ENCODE measurements at regions not wholly inside any gene's neighbourhood (a gene's known extent, or its start where the extent isn't known, plus 50 kb on each side); places are given as distances from the start of the nearest gene placed in this dataset.

GRCh38 chr5:29485333-29485732 lies 1708.2 kb upstream of the CDH6 start:
- H3K27me3 ChIP-seq (ENCODE audit: insufficient read depth, low read length, poor library complexity), result no peaks in the 10 kb centered on the region
- no peak overlapping the region for H3K4me2 ChIP-seq (ENCODE audit: insufficient read depth, low read length)
- no peak overlapping the region for H3K4me3 ChIP-seq (ENCODE audit: low read depth in 1 of 2, low read length in 2 of 2)
- H3K4me1 ChIP-seq (ENCODE audit: insufficient read depth, low read length), result no peaks in the 10 kb centered on the region
- H2AFZ ChIP-seq (ENCODE audit: low read depth, low read length), result no peak overlapping the region
- H3K9me3 ChIP-seq (ENCODE audit: insufficient read depth, low read length, severe bottlenecking), result no peaks in the 10 kb centered on the region
- H3K27ac ChIP-seq (ENCODE audit: low read length), result no peak overlapping the region
- ATAC-seq (ENCODE audit: insufficient read depth, low read depth), result no peak
- TF ChIP-seq, protein P1, sequence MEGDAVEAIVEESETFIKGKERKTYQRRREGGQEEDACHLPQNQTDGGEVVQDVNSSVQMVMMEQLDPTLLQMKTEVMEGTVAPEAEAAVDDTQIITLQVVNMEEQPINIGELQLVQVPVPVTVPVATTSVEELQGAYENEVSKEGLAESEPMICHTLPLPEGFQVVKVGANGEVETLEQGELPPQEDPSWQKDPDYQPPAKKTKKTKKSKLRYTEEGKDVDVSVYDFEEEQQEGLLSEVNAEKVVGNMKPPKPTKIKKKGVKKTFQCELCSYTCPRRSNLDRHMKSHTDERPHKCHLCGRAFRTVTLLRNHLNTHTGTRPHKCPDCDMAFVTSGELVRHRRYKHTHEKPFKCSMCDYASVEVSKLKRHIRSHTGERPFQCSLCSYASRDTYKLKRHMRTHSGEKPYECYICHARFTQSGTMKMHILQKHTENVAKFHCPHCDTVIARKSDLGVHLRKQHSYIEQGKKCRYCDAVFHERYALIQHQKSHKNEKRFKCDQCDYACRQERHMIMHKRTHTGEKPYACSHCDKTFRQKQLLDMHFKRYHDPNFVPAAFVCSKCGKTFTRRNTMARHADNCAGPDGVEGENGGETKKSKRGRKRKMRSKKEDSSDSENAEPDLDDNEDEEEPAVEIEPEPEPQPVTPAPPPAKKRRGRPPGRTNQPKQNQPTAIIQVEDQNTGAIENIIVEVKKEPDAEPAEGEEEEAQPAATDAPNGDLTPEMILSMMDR (IDR thresholded peaks at IDR 0.05; ENCODE audit: borderline replicate concordance, extremely low read depth, low read length, poor library complexity, severe bottlenecking), result no peak
- no peak for TF ChIP-seq EZH2 (IDR thresholded peaks at IDR 0.05; ENCODE audit: borderline replicate concordance, low read depth, low read length, severe bottlenecking)
- no peak overlapping the region for H3K9ac ChIP-seq (ENCODE audit: low read depth, low read length)
- no peaks in the 10 kb centered on the region for H3K79me2 ChIP-seq (ENCODE audit: insufficient read depth, low read length)
- no peaks in the 10 kb centered on the region for H4K20me1 ChIP-seq (ENCODE audit: insufficient read depth, low read length)
- DNase-seq, result no peak
- no peaks in the 10 kb centered on the region for H3K36me3 ChIP-seq (ENCODE audit: insufficient read depth, low read length)

DNA sequence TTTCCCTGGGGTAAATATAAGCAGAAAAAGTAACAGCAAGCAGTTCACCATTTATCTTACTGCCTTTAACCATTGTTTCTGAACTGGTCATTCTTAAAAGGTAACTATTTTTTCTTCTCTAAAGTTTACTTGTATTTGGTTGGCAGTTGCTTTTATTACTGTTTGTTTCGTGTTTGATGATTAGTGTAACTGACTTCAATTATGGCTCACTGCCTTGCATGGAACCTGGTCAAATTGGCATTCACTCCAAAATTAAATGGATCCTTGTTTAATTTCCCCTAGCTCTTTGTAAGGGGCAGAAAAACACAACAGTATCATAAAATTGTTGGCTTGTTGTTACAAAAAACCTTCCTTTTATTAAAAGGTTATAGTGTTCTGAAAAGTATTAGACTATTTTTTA lies 1723.9 kb upstream of the CDH6 start:
- Histone ChIP-seq H3K4me3 (ENCODE audit: low read depth in 1 of 2, low read length in 2 of 2) (no peak overlapping the region), H2AFZ (ENCODE audit: low read depth, low read length) (no peak overlapping the region), H3K9ac (ENCODE audit: low read depth, low read length) (no peak overlapping the region), H4K20me1 (ENCODE audit: insufficient read depth, low read length) (no peaks in the 10 kb centered on the region), H3K36me3 (ENCODE audit: insufficient read depth, low read length) (no peaks in the 10 kb centered on the region), H3K27ac (ENCODE audit: low read length) (no peak overlapping the region), H3K4me2 (ENCODE audit: insufficient read depth, low read length) (no peak overlapping the region), H3K4me1 (ENCODE audit: insufficient read depth, low read length) (no peaks in the 10 kb centered on the region), H3K9me3 (ENCODE audit: insufficient read depth, low read length, severe bottlenecking) (no peaks in the 10 kb centered on the region), H3K79me2 (ENCODE audit: insufficient read depth, low read length) (no peaks in the 10 kb centered on the region), H3K27me3 (ENCODE audit: insufficient read depth, low read length, poor library complexity) (no peaks in the 10 kb centered on the region)
- ATAC-seq (ENCODE audit: insufficient read depth, low read depth) (no peak), DNase-seq (no peak)
- TF ChIP-seq, protein P1 (IDR thresholded peaks at IDR 0.05; ENCODE audit: borderline replicate concordance, extremely low read depth, low read length, poor library complexity, severe bottlenecking), result no peak
- TF ChIP-seq EZH2 (IDR thresholded peaks at IDR 0.05; ENCODE audit: borderline replicate concordance, low read depth, low read length, severe bottlenecking), result no peak

- H2AFZ ChIP-seq (ENCODE audit: low read depth, low read length), result no peak overlapping the region
- H4K20me1 ChIP-seq (ENCODE audit: insufficient read depth, low read length), result no peaks in the 10 kb centered on the region
- no peaks in the 10 kb centered on the region for H3K27me3 ChIP-seq (ENCODE audit: insufficient read depth, low read length, poor library complexity)
- H3K36me3 ChIP-seq (ENCODE audit: insufficient read depth, low read length), result no peaks in the 10 kb centered on the region
- TF ChIP-seq, protein P1 (IDR thresholded peaks at IDR 0.05; ENCODE audit: borderline replicate concordance, extremely low read depth, low read length, poor library complexity, severe bottlenecking), result no peak
- no peak for TF ChIP-seq EZH2 (IDR thresholded peaks at IDR 0.05; ENCODE audit: borderline replicate concordance, low read depth, low read length, severe bottlenecking)
- DNase-seq (no peak), ATAC-seq (ENCODE audit: insufficient read depth, low read depth) (no peak)
- no peaks in the 10 kb centered on the region for H3K79me2 ChIP-seq (ENCODE audit: insufficient read depth, low read length)
- H3K9ac ChIP-seq (ENCODE audit: low read depth, low read length), result no peak overlapping the region
- no peak overlapping the region for H3K4me3 ChIP-seq (ENCODE audit: low read depth in 1 of 2, low read length in 2 of 2)
- H3K27ac ChIP-seq (ENCODE audit: low read length), result no peak overlapping the region
- no peaks in the 10 kb centered on the region for H3K9me3 ChIP-seq (ENCODE audit: insufficient read depth, low read length, severe bottlenecking)
- no peaks in the 10 kb centered on the region for H3K4me1 ChIP-seq (ENCODE audit: insufficient read depth, low read length)
- no peak overlapping the region for H3K4me2 ChIP-seq (ENCODE audit: insufficient read depth, low read length)
Measured at GRCh38 chr5:29462241-29462640, 1731.2 kb upstream of the CDH6 start.

Measured in DND-41 (cell line).